WTC11 (cell line): ENCODE measurements at regions not wholly inside any gene's neighbourhood (a gene's known extent, or its start where the extent isn't known, plus 50 kb on each side); places are given as distances from the start of the nearest gene placed in this dataset.

Experiments used
- ETV6 ChIP-seq: sonication (generic); formaldehyde crosslinking; IDR thresholded peaks from 2 replicates; pipeline ENCODE4 v1.8.1; 2022; ENCODE audit warnings: mild to moderate bottlenecking, missing genetic modification reagents
- JUN ChIP-seq: sonication (generic); formaldehyde crosslinking; IDR thresholded peaks from 2 replicates; pipeline ENCODE4 v1.8.0; 2023; ENCODE audit warnings: mild to moderate bottlenecking, missing genetic modification reagents
- NFE2L1 ChIP-seq: sonication (generic); formaldehyde crosslinking; IDR thresholded peaks from 2 replicates; pipeline ENCODE4 v1.8.1; 2023; ENCODE audit warnings: missing genetic modification reagents
- NFYB ChIP-seq: sonication (generic); formaldehyde crosslinking; conservative IDR thresholded peaks from 2 replicates; pipeline ENCODE4 v1.8.0; 2022; ENCODE audit warnings: low read depth, missing genetic modification reagents
- NR2C2 ChIP-seq: sonication (generic); formaldehyde crosslinking; IDR thresholded peaks from 2 replicates; pipeline ENCODE4 v1.8.0; 2022; ENCODE audit warnings: mild to moderate bottlenecking, missing genetic modification reagents
- ZNF121 ChIP-seq: sonication (generic); formaldehyde crosslinking; IDR thresholded peaks from 2 replicates; pipeline ENCODE4 v1.8.0; 2023; ENCODE audit warnings: missing genetic modification reagents
- ZNF263 ChIP-seq: sonication (generic); formaldehyde crosslinking; IDR thresholded peaks from 2 replicates; pipeline ENCODE4 v1.8.1; 2022; ENCODE audit warnings: low read depth, mild to moderate bottlenecking, moderate library complexity, missing genetic modification reagents
- ZNF423 ChIP-seq: fragments of 250-450 bp; sonication (Bioruptor Pico); IDR thresholded peaks from 2 replicates; pipeline ENCODE4 v2.1.2; 2022; ENCODE audit warnings: mild to moderate bottlenecking, moderate library complexity
- TF ChIP-seq, protein P1 (sequence below): fragments of 200-600 bp; IDR thresholded peaks from 2 replicates; pipeline ENCODE4 v1.8.0; 2022; ENCODE audit warnings: antibody characterized with exemption
- TF ChIP-seq, protein P2 (sequence below): sonication (generic); formaldehyde crosslinking; IDR thresholded peaks from 2 replicates; pipeline ENCODE4 v1.8.0; 2022; ENCODE audit warnings: mild to moderate bottlenecking, missing genetic modification reagents
- TF ChIP-seq, protein P3 (sequence below): sonication (generic); formaldehyde crosslinking; IDR thresholded peaks from 2 replicates; pipeline ENCODE4 v1.8.1; 2022; ENCODE audit warnings: missing genetic modification reagents, borderline replicate concordance
- TF ChIP-seq, protein P4 (sequence below): sonication (generic); formaldehyde crosslinking; IDR thresholded peaks from 2 replicates; pipeline ENCODE4 v1.8.0; 2022; ENCODE audit warnings: mild to moderate bottlenecking, missing genetic modification reagents
- TF ChIP-seq, protein P5 (sequence below): sonication (generic); formaldehyde crosslinking; IDR thresholded peaks from 2 replicates; pipeline ENCODE4 v1.8.0; 2022; ENCODE audit warnings: mild to moderate bottlenecking, missing genetic modification reagents

DNA sequence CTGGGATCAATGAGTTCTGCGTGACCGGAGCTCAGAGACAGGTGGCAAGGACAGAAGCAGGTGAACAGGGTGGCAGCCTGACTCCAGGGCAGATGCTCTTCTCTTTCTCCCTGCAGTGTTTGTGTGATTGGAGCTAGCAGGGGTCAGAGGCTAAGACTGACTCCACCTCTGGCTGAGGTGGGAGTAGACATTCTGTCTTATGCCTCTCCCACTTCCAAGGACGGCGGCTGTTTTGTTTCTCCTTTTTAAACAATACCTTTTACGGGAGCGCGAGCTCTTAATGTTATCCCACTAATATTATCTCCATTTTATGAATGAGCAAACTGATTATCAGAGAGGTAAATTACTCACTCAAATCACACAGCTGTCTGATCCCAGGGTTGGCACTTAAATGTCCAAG is 323.7 kb downstream of the MIAT start:
- TF ChIP-seq, protein P1, sequence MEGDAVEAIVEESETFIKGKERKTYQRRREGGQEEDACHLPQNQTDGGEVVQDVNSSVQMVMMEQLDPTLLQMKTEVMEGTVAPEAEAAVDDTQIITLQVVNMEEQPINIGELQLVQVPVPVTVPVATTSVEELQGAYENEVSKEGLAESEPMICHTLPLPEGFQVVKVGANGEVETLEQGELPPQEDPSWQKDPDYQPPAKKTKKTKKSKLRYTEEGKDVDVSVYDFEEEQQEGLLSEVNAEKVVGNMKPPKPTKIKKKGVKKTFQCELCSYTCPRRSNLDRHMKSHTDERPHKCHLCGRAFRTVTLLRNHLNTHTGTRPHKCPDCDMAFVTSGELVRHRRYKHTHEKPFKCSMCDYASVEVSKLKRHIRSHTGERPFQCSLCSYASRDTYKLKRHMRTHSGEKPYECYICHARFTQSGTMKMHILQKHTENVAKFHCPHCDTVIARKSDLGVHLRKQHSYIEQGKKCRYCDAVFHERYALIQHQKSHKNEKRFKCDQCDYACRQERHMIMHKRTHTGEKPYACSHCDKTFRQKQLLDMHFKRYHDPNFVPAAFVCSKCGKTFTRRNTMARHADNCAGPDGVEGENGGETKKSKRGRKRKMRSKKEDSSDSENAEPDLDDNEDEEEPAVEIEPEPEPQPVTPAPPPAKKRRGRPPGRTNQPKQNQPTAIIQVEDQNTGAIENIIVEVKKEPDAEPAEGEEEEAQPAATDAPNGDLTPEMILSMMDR, result no peak
- TF ChIP-seq ZNF121 (CRISPR knock-in tag) (no peak), NR2C2 (no peak), ETV6 (CRISPR knock-in tag) (no peak), JUN (CRISPR knock-in tag) (no peak), ZNF263 (CRISPR knock-in tag) (no peak), ZNF423 (no peak), NFYB (CRISPR knock-in tag) (no peak), NFE2L1 (CRISPR knock-in tag) (no peak)
- TF ChIP-seq, protein P2, sequence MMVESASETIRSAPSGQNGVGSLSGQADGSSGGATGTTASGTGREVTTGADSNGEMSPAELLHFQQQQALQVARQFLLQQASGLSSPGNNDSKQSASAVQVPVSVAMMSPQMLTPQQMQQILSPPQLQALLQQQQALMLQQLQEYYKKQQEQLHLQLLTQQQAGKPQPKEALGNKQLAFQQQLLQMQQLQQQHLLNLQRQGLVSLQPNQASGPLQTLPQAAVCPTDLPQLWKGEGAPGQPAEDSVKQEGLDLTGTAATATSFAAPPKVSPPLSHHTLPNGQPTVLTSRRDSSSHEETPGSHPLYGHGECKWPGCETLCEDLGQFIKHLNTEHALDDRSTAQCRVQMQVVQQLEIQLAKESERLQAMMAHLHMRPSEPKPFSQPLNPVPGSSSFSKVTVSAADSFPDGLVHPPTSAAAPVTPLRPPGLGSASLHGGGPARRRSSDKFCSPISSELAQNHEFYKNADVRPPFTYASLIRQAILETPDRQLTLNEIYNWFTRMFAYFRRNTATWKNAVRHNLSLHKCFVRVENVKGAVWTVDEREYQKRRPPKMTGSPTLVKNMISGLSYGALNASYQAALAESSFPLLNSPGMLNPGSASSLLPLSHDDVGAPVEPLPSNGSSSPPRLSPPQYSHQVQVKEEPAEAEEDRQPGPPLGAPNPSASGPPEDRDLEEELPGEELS (CRISPR knock-in tag), result no peak
- TF ChIP-seq, protein P3, sequence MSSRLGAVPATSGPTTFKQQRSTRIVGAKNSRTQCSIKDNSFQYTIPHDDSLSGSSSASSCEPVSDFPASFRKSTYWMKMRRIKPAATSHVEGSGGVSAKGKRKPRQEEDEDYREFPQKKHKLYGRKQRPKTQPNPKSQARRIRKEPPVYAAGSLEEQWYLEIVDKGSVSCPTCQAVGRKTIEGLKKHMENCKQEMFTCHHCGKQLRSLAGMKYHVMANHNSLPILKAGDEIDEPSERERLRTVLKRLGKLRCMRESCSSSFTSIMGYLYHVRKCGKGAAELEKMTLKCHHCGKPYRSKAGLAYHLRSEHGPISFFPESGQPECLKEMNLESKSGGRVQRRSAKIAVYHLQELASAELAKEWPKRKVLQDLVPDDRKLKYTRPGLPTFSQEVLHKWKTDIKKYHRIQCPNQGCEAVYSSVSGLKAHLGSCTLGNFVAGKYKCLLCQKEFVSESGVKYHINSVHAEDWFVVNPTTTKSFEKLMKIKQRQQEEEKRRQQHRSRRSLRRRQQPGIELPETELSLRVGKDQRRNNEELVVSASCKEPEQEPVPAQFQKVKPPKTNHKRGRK (CRISPR knock-in tag), result no peak
- TF ChIP-seq, protein P4, sequence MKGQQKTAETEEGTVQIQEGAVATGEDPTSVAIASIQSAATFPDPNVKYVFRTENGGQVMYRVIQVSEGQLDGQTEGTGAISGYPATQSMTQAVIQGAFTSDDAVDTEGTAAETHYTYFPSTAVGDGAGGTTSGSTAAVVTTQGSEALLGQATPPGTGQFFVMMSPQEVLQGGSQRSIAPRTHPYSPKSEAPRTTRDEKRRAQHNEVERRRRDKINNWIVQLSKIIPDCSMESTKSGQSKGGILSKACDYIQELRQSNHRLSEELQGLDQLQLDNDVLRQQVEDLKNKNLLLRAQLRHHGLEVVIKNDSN (CRISPR knock-in tag), result no peak
- TF ChIP-seq, protein P5, sequence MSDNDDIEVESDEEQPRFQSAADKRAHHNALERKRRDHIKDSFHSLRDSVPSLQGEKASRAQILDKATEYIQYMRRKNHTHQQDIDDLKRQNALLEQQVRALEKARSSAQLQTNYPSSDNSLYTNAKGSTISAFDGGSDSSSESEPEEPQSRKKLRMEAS (CRISPR knock-in tag), result no peak
